Astrocyte (in vitro differentiated cells and primary cell): ENCODE measurements at regions not wholly inside any gene's neighbourhood (a gene's known extent, or its start where the extent isn't known, plus 50 kb on each side); places are given as distances from the start of the nearest gene placed in this dataset.

ENCODE experiments used
- CTCF ChIP-seq: IDR thresholded peaks from 2 replicates; pipeline ENCODE4 v1.5.1; 2011; ENCODE audit warnings: low read depth, mild to moderate bottlenecking, inconsistent platforms, low read length, moderate library complexity; ENCODE audit not compliant: insufficient read depth
- EZH2 ChIP-seq: IDR thresholded peaks from 2 replicates; pipeline ENCODE4 v1.6.1; 2012; ENCODE audit warnings: mild to moderate bottlenecking, low read length, inconsistent platforms; ENCODE audit not compliant: insufficient read depth

- TF ChIP-seq CTCF = no peak
- TF ChIP-seq EZH2 = no peak
Observed at GRCh38 chr4:115580901-115581300, 467.5 kb upstream of the NDST4 start.
